GM23338 (cell line): ENCODE measurements at regions not wholly inside any gene's neighbourhood (a gene's known extent, or its start where the extent isn't known, plus 50 kb on each side); places are given as distances from the start of the nearest gene placed in this dataset.

ENCODE experiments used
- ATAC-seq: fragments of 200-7000 bp; cut with Tn5 transposase; 3 replicates; pipeline ENCODE4 v1.9.1; 2020
- DNase-seq: peaks from one replicate; pipeline ENCODE4 v3.0.0-alpha.2; 2015; ENCODE audit warnings: low spot score
- H2AFZ ChIP-seq: fragments of 200-600 bp; sonication (generic); 2 replicates; pipeline ENCODE4 v1.8.0; 2016; ENCODE audit warnings: antibody characterized with exemption, mild to moderate bottlenecking, moderate library complexity
- H3F3A ChIP-seq: fragments of 200-600 bp; sonication (generic); replicated peaks from 2 replicates; pipeline ENCODE4 v1.8.0; 2017; ENCODE audit warnings: antibody characterized with exemption, mixed run types, low read depth
- H3K27ac ChIP-seq: fragments of 200-600 bp; sonication (generic); 2 replicates; pipeline ENCODE4 v1.6.1; 2016; ENCODE audit warnings: low read depth
- H3K27me3 ChIP-seq: fragments of 200-600 bp; sonication (generic); 2 replicates; pipeline ENCODE4 v1.8.0; 2016; ENCODE audit warnings: mild to moderate bottlenecking, mixed run types, moderate library complexity; ENCODE audit not compliant: insufficient read depth
- H3K36me3 ChIP-seq: fragments of 200-600 bp; sonication (generic); 2 replicates; pipeline ENCODE4 v1.8.0; 2016; ENCODE audit warnings: mild to moderate bottlenecking; ENCODE audit not compliant: insufficient read depth
- H3K4me1 ChIP-seq: fragments of 200-600 bp; sonication (generic); 2 replicates; pipeline ENCODE4 v1.8.0; 2016; ENCODE audit warnings: mild to moderate bottlenecking, moderate library complexity; ENCODE audit not compliant: insufficient read depth
- H3K4me2 ChIP-seq: fragments of 200-600 bp; sonication (generic); 2 replicates; pipeline ENCODE4 v1.7.1; 2017; ENCODE audit warnings: mixed run types
- H3K4me3 ChIP-seq: fragments of 200-600 bp; sonication (generic); 2 replicates; pipeline ENCODE4 v1.6.1; 2016; ENCODE audit warnings: mixed run types
- H3K79me2 ChIP-seq: fragments of 200-600 bp; sonication (generic); replicated peaks from 2 replicates; pipeline ENCODE4 v1.8.0; 2017; ENCODE audit warnings: mild to moderate bottlenecking; ENCODE audit not compliant: insufficient read depth
- H3K9me2 ChIP-seq: fragments of 200-600 bp; sonication (generic); 2 replicates; pipeline ENCODE4 v1.8.0; 2017; ENCODE audit not compliant: insufficient read depth
- H4K20me1 ChIP-seq: fragments of 200-600 bp; sonication (generic); replicated peaks from 2 replicates; pipeline ENCODE4 v1.8.0; 2017; ENCODE audit warnings: mild to moderate bottlenecking; ENCODE audit not compliant: insufficient read depth
- H3K27ac Mint-ChIP-seq: 2 replicates; pipeline ENCODE4 v1.8.0; 2020; ENCODE audit warnings: inconsistent platforms, mild to moderate bottlenecking, moderate library complexity, mixed read lengths
- H3K27me3 Mint-ChIP-seq: 3 replicates; pipeline ENCODE4 v1.8.0; 2022; ENCODE audit warnings: low read depth, mild to moderate bottlenecking, moderate library complexity, mixed read lengths, inconsistent platforms; ENCODE audit not compliant: insufficient read depth, poor library complexity
- H3K36me3 Mint-ChIP-seq: 3 replicates; pipeline ENCODE4 v1.8.0; 2021; ENCODE audit warnings: low read depth, mild to moderate bottlenecking, inconsistent platforms, moderate library complexity, mixed read lengths
- H3K4me1 Mint-ChIP-seq: 3 replicates; pipeline ENCODE4 v1.8.0; 2020; ENCODE audit warnings: mild to moderate bottlenecking, inconsistent platforms, mixed read lengths
- H3K4me3 Mint-ChIP-seq: 3 replicates; pipeline ENCODE4 v1.8.0; 2021; ENCODE audit warnings: moderate library complexity, mild to moderate bottlenecking, inconsistent platforms, mixed read lengths
- H3K9me3 Mint-ChIP-seq: 3 replicates; pipeline ENCODE4 v1.8.0; 2020; ENCODE audit warnings: moderate library complexity, mild to moderate bottlenecking, inconsistent platforms, mixed read lengths
- CREB1 ChIP-seq: fragments of 250-450 bp; sonication (Bioruptor Pico); IDR thresholded peaks from 2 replicates; pipeline ENCODE4 v1.5.0; 2020; ENCODE audit warnings: low read depth, mild to moderate bottlenecking, moderate library complexity
- EZH2 ChIP-seq: fragments of 200-600 bp; sonication (generic); IDR thresholded peaks from one replicate; pipeline ENCODE4 v1.8.0; 2017; ENCODE audit warnings: antibody characterized with exemption, mild to moderate bottlenecking, low read depth; ENCODE audit not compliant: unreplicated experiment
- EZH2phosphoT487 ChIP-seq: fragments of 200-600 bp; sonication (generic); IDR thresholded peaks from one replicate; pipeline ENCODE4 v1.8.1; 2018; ENCODE audit warnings: antibody characterized with exemption; ENCODE audit not compliant: unreplicated experiment
- JUNB ChIP-seq: IDR thresholded peaks from one replicate; pipeline ENCODE4 v1.6.1; 2016; ENCODE audit warnings: antibody characterized with exemption; ENCODE audit not compliant: unreplicated experiment
- NANOG ChIP-seq: IDR thresholded peaks from 2 replicates; pipeline ENCODE4 v1.6.1; 2016; ENCODE audit warnings: antibody characterized with exemption, borderline replicate concordance
- STAT1 ChIP-seq: IDR thresholded peaks from one replicate; pipeline ENCODE4 v1.6.1; 2016; ENCODE audit warnings: antibody characterized with exemption; ENCODE audit not compliant: unreplicated experiment
- ZNF331 ChIP-seq: fragments of 250-450 bp; sonication (Bioruptor Pico); IDR thresholded peaks from 2 replicates; pipeline ENCODE4 v1.5.0; 2020; ENCODE audit warnings: low read depth, mild to moderate bottlenecking, moderate library complexity
- TF ChIP-seq, protein P1 (sequence below): IDR thresholded peaks from one replicate; pipeline ENCODE4 v1.6.1; 2018; ENCODE audit warnings: antibody characterized with exemption; ENCODE audit not compliant: unreplicated experiment
- TF ChIP-seq, protein P2 (sequence below): IDR thresholded peaks from 2 replicates; pipeline ENCODE4 v1.6.1; 2016; ENCODE audit warnings: antibody characterized with exemption
- TF ChIP-seq, protein P3 (sequence below), 2 experiments: fragments of 200-600 bp in 1 of 2; sonication (generic) in 1 of 2; conservative IDR thresholded peaks; 2 replicates each; pipeline versions ENCODE4 v1.5.1 to v1.6.1; 2016 to 2017; ENCODE audit warnings: antibody characterized with exemption in 2 of 2, low read depth in 2 of 2, mild to moderate bottlenecking in 2 of 2, moderate library complexity in 1 of 2

DNA sequence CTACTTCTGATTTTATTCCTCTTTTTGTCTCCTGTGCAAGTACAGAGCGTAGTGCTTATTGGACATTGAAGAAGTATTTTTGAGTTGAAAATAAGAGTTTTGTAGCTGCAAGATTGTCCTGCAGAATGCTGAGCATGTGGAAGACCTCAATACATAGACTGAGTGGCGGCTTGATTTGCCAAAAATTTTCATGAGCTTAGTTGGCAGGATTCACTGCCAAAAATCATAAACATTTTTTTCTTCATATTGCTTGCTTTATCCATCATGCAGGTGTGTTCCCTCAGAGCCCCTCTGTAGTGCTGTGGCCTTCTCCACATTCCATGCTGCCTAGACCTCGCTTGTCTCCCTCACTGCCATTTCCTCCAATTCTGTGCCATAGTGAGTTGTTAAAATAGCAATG is 100.1 kb downstream of the DUSP10 start (continued):
- TF ChIP-seq, protein P1, sequence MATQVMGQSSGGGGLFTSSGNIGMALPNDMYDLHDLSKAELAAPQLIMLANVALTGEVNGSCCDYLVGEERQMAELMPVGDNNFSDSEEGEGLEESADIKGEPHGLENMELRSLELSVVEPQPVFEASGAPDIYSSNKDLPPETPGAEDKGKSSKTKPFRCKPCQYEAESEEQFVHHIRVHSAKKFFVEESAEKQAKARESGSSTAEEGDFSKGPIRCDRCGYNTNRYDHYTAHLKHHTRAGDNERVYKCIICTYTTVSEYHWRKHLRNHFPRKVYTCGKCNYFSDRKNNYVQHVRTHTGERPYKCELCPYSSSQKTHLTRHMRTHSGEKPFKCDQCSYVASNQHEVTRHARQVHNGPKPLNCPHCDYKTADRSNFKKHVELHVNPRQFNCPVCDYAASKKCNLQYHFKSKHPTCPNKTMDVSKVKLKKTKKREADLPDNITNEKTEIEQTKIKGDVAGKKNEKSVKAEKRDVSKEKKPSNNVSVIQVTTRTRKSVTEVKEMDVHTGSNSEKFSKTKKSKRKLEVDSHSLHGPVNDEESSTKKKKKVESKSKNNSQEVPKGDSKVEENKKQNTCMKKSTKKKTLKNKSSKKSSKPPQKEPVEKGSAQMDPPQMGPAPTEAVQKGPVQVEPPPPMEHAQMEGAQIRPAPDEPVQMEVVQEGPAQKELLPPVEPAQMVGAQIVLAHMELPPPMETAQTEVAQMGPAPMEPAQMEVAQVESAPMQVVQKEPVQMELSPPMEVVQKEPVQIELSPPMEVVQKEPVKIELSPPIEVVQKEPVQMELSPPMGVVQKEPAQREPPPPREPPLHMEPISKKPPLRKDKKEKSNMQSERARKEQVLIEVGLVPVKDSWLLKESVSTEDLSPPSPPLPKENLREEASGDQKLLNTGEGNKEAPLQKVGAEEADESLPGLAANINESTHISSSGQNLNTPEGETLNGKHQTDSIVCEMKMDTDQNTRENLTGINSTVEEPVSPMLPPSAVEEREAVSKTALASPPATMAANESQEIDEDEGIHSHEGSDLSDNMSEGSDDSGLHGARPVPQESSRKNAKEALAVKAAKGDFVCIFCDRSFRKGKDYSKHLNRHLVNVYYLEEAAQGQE = no peak
- no peak for TF ChIP-seq NANOG
- no peak for TF ChIP-seq EZH2phosphoT487
- no peak for TF ChIP-seq JUNB
- no peak for TF ChIP-seq CREB1 (CRISPR knock-in tag)

DNA sequence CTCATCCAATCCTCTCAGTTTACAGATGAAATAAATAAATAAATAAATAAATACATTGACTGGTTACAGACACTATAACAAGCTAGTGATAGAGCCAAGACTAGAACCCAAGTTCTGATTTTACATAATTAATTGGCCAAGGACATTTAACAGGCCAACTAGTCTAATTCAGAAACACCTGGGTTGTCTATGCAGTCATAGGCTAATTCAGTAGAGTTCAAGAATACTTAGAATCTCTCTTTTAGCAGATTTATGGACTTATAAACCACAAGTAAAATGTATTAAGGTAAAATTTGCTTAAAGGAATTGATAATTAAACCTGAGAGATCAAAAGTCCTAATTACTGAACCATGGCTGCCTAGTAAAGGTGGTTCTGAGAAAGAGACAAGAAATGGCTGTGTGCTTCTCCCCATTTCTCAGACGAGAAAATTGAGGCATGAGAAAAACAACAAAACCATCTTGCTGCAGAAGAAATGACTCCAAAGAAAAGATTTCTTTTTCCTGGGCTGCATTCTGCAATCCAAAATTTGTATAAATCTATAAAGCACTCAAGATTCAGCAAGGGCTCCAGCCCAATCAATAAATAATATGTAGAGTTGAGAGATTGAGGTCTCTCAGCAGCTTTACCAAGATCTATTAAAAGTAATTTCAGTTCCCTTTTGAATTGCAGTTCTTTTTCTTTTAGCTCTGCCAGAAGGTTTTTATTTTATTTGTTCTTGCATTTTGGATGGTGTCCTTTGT is 98.3 kb downstream of the DUSP10 start:
- H3K27ac ChIP-seq = no peak overlapping the region
- no peak overlapping the region for H2AFZ ChIP-seq
- ATAC-seq = no peak
- Mint-ChIP-seq H3K36me3 (no peaks in the 10 kb centered on the region), H3K27ac (no peak overlapping the region), H3K4me1 (peaks cover 11% of the 10 kb centered on the region; the same call in 2 of the 3 replicates), H3K4me3 (no peak overlapping the region), H3K27me3 (peaks cover 2% of the 10 kb centered on the region), H3K9me3 (peaks cover 3% of the 10 kb centered on the region; the same call in 1 of the 3 replicates)
- H3K4me3 ChIP-seq = no peak overlapping the region
- no peak for DNase-seq
- no peaks in the 10 kb centered on the region for H4K20me1 ChIP-seq
- H3K4me2 ChIP-seq = no peak overlapping the region
- no peaks in the 10 kb centered on the region for H3K79me2 ChIP-seq
- no peaks in the 10 kb centered on the region for H3F3A ChIP-seq
- peaks cover 9% of the 10 kb centered on the region for H3K4me1 ChIP-seq
- no peaks in the 10 kb centered on the region for H3K9me2 ChIP-seq
- H3K27me3 ChIP-seq = no peaks in the 10 kb centered on the region
- no peaks in the 10 kb centered on the region for H3K36me3 ChIP-seq
- TF ChIP-seq, protein P2, sequence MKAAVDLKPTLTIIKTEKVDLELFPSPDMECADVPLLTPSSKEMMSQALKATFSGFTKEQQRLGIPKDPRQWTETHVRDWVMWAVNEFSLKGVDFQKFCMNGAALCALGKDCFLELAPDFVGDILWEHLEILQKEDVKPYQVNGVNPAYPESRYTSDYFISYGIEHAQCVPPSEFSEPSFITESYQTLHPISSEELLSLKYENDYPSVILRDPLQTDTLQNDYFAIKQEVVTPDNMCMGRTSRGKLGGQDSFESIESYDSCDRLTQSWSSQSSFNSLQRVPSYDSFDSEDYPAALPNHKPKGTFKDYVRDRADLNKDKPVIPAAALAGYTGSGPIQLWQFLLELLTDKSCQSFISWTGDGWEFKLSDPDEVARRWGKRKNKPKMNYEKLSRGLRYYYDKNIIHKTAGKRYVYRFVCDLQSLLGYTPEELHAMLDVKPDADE = no peak
- TF ChIP-seq ZNF331 (no peak), EZH2 (no peak), STAT1 (no peak), JUNB (no peak)
- TF ChIP-seq, protein P3, sequence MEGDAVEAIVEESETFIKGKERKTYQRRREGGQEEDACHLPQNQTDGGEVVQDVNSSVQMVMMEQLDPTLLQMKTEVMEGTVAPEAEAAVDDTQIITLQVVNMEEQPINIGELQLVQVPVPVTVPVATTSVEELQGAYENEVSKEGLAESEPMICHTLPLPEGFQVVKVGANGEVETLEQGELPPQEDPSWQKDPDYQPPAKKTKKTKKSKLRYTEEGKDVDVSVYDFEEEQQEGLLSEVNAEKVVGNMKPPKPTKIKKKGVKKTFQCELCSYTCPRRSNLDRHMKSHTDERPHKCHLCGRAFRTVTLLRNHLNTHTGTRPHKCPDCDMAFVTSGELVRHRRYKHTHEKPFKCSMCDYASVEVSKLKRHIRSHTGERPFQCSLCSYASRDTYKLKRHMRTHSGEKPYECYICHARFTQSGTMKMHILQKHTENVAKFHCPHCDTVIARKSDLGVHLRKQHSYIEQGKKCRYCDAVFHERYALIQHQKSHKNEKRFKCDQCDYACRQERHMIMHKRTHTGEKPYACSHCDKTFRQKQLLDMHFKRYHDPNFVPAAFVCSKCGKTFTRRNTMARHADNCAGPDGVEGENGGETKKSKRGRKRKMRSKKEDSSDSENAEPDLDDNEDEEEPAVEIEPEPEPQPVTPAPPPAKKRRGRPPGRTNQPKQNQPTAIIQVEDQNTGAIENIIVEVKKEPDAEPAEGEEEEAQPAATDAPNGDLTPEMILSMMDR (conservative IDR thresholded peaks at IDR 0.05; ENCODE audit: low read depth in 2 of 2) = no peak
- TF ChIP-seq, protein P1 = no peak
